Activated CD4-positive, alpha-beta T cell treated with anti-CD3 and anti-CD28 coated beads, Interleukin-2, amount 10 ng/mL, durations not matched to agents 7 days and 5 days (primary cell): ENCODE measurements at regions not wholly inside any gene's neighbourhood (a gene's known extent, or its start where the extent isn't known, plus 50 kb on each side); places are given as distances from the start of the nearest gene placed in this dataset.

Experiments used
- CTCF ChIA-PET: fragments of 350-600 bp; sonication (Branson Sonifier 250); formaldehyde crosslinking; loops from one replicate; lab custom pipeline; 2021; ENCODE audit warnings: antibody characterized with exemption; lab: Charles Lee
- POLR2A ChIA-PET: fragments of 350-600 bp; sonication (Branson Sonifier 250); formaldehyde crosslinking; loops from one replicate; lab custom pipeline; 2021; ENCODE audit warnings: antibody characterized with exemption; lab: Charles Lee
- DNase-seq: peaks from one replicate; pipeline ENCODE4 v3.0.0-alpha.2; 2020
- H3K27ac Mint-ChIP-seq: one replicate; pipeline ENCODE4 v1.8.0; 2021; ENCODE audit warnings: mild to moderate bottlenecking, moderate library complexity, mixed read lengths
- H3K27me3 Mint-ChIP-seq: one replicate; pipeline ENCODE4 v1.8.0; 2021; ENCODE audit warnings: mixed read lengths
- H3K36me3 Mint-ChIP-seq: one replicate; pipeline ENCODE4 v1.8.0; 2021; ENCODE audit warnings: low read depth, mixed read lengths
- H3K4me1 Mint-ChIP-seq: one replicate; pipeline ENCODE4 v1.8.0; 2021; ENCODE audit warnings: mixed read lengths
- H3K4me3 Mint-ChIP-seq: one replicate; pipeline ENCODE4 v1.8.0; 2021; ENCODE audit warnings: mild to moderate bottlenecking, moderate library complexity, mixed read lengths
- H3K9me3 Mint-ChIP-seq: one replicate; pipeline ENCODE4 v1.8.0; 2021; ENCODE audit warnings: mixed read lengths

GRCh38 chr6:14440215-14440910, 322.8 kb downstream of the CD83 start:
- Mint-ChIP-seq H3K27ac (no peak overlapping the region), H3K36me3 (peaks cover 2% of the 10 kb centered on the region), H3K27me3 (no peaks in the 10 kb centered on the region), H3K4me1 (peaks cover 6% of the 10 kb centered on the region), H3K9me3 (peaks cover 3% of the 10 kb centered on the region), H3K4me3 (no peak overlapping the region)
- ChIA-PET POLR2A (no interaction called here), CTCF (no interaction called here)
- no peak for DNase-seq

DNA sequence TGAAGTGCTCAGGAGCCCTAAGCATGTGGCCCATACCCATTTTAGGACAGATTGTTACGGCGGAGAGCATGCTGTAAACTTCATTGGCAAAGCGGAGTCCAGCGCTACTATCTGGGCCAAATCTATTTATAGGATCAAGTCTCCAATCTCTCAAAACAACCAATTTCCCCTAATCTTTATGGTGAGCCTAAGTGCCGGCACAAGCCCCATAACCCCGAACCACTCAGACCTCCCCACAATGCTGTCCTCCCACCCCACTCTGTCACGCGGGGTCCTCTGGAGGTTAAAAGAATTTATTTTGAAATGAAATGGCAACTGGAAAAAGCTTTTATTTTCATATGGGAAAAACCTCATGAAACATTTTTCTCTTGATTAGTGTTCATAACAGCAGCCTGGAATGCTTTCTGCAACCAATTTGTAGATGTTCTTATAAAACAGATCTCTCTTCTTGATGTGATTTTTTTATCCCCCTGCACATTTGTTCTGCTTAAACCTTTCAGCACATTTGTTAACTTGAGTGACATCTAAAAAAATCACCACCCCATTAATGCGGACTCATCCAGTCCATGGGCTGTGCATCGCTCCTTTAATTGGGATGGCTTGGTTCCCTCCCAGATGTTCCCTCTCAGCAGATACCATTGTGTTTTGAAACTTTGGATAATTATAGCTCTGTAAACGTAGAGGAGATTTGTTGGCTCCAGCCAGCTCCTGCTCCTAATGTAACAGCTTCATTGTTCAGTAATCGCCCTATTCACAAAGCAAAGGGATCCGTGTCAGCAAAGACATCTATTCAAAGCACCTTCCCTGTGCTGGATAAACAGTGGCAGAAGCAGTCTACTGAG, 323.6 kb downstream of the CD83 start:
- DNase-seq, result no peak
- no peaks in the 10 kb centered on the region for H3K27me3 Mint-ChIP-seq
- no peak overlapping the region for H3K27ac Mint-ChIP-seq
- H3K9me3 Mint-ChIP-seq, result peaks cover 3% of the 10 kb centered on the region
- ChIA-PET POLR2A (no interaction called here), CTCF (no interaction called here)
- peaks cover 7% of the 10 kb centered on the region for H3K4me1 Mint-ChIP-seq
- H3K36me3 Mint-ChIP-seq, result peaks cover 2% of the 10 kb centered on the region
- no peak overlapping the region for H3K4me3 Mint-ChIP-seq

DNA sequence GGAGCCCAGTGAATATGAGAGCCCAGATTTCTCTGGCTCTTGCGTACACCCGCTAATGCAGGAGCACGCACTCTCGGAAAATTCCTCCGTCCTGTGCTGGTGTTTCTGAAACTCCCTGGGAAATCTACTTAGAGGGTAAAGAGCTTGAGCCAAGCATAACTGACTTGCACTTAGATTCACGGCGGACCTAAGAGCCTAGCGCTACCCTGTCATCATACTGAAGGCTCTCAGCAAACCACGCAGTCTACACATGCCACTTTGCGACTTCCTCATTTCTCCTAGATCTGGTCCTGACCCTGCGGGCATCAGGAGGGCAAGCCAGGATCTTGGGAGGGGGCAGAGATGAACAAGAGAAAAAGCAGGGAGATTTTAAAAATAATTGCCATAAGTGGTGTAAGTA, 324.7 kb downstream of the CD83 start:
- no peaks in the 10 kb centered on the region for H3K27me3 Mint-ChIP-seq
- no peak for DNase-seq
- H3K9me3 Mint-ChIP-seq, result peaks cover 3% of the 10 kb centered on the region
- H3K4me1 Mint-ChIP-seq, result peaks cover 7% of the 10 kb centered on the region
- H3K27ac Mint-ChIP-seq, result no peak overlapping the region
- POLR2A ChIA-PET, result no interaction called here
- no peak overlapping the region for H3K4me3 Mint-ChIP-seq
- peaks cover 2% of the 10 kb centered on the region for H3K36me3 Mint-ChIP-seq
- CTCF ChIA-PET, result no interaction called here

GRCh38 chr6:14443629-14444268, 326.2 kb downstream of the CD83 start:
- DNase-seq, result no peak
- Mint-ChIP-seq H3K27ac (no peak overlapping the region), H3K27me3 (no peaks in the 10 kb centered on the region), H3K4me3 (no peak overlapping the region), H3K36me3 (peaks cover 10% of the 10 kb centered on the region), H3K4me1 (peaks cover 19% of the 10 kb centered on the region), H3K9me3 (peaks cover 11% of the 10 kb centered on the region)
- ChIA-PET POLR2A (interaction anchor here (0.6 kb wide), 1 partner anchor 53 kb away, joined by 4 read pairs; no protein-coding TSS in a partner anchor), CTCF (no interaction called here)

- Mint-ChIP-seq H3K4me1 (peaks cover 25% of the 10 kb centered on the region), H3K27ac (no peak overlapping the region), H3K4me3 (no peak overlapping the region), H3K9me3 (peaks cover 12% of the 10 kb centered on the region), H3K36me3 (peaks cover 10% of the 10 kb centered on the region), H3K27me3 (no peaks in the 10 kb centered on the region)
- POLR2A ChIA-PET, result interaction anchor here (0.6 kb wide), 1 partner anchor 52 kb away, joined by 4 read pairs; no protein-coding TSS in a partner anchor
- no peak for DNase-seq
- CTCF ChIA-PET, result no interaction called here
Observed at GRCh38 chr6:14444295-14444972, 326.9 kb downstream of the CD83 start.

DNA sequence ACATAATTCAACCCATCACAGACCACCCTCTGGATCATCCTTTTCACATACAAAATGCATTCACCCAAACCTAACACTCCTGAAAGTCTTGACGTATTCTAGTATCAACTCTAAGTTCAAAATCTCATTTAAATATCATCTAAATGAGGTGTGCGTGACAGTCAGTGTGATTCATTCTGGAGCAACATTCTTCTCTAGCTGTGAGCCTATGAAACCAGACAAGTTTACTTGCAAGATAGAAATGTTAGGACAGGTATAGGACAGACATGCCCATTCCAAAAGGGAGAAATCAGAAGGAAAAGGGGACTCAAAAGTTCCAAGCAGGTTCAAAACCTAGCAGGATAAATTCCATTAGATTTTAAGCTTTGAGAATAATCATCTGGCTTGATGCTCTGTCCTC, 329.7 kb downstream of the CD83 start:
- Mint-ChIP-seq H3K4me1 (peaks cover 51% of the 10 kb centered on the region), H3K36me3 (peaks cover 10% of the 10 kb centered on the region), H3K9me3 (peaks cover 15% of the 10 kb centered on the region), H3K27ac (no peak overlapping the region), H3K4me3 (no peak overlapping the region), H3K27me3 (no peaks in the 10 kb centered on the region)
- POLR2A ChIA-PET, result no interaction called here
- CTCF ChIA-PET, result interaction anchor here (1.0 kb wide), 1 partner anchor 14 kb away, joined by 3 read pairs; no protein-coding TSS in a partner anchor
- no peak for DNase-seq

DNA sequence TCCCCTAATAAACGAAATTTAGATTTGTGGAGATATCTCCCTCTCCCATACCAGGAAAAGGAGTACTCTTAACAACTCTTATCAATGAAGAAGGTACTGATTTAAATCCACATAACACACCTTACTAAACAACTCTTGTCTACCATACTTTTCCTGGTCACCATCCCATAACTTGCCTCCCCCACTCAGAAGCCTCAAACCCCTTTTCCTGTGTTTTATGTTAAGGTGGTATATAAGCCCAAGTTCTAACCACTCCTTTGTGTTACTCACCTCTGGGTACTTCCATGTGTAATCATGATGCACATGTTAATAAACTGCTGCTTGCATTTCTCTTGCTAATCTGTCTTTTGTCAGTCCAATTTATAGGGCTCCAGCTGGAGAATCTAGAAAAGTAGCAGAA, 330.7 kb downstream of the CD83 start:
- Mint-ChIP-seq H3K4me3 (no peak overlapping the region), H3K27me3 (no peaks in the 10 kb centered on the region), H3K9me3 (peaks cover 15% of the 10 kb centered on the region), H3K36me3 (peaks cover 10% of the 10 kb centered on the region), H3K27ac (no peak overlapping the region), H3K4me1 (peaks cover 60% of the 10 kb centered on the region)
- DNase-seq, result no peak
- ChIA-PET POLR2A (interaction anchor here (0.6 kb wide), 2 partner anchors 139 to 375 kb away, joined by 3 to 5 read pairs; no protein-coding TSS in a partner anchor), CTCF (interaction anchor here (0.7 to 1.8 kb wide), 4 partner anchors 9 to 263 kb away, joined by 3 to 4 read pairs (median 4); no protein-coding TSS in a partner anchor)

DNA sequence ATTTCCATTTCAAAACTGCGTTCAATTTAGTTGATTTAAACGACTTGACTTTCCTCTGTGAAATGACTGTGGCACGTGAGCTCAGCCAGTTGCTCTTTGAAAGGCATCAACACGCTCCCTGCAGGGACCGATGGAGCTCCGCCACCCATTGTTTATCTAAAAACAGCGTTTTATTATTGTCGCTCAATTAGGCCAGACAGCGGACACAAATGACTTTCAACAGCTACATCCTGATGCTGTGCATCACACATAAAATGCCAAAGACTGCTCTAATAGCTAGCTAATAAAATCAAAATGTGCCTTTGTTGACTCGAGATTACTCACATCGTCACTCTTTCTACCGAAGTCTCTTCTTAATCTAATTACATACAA, 332.5 kb downstream of the CD83 start:
- Mint-ChIP-seq H3K9me3 (peaks cover 15% of the 10 kb centered on the region), H3K27me3 (no peaks in the 10 kb centered on the region), H3K27ac (peak overlapping the region; percentile 84), H3K36me3 (peaks cover 13% of the 10 kb centered on the region), H3K4me1 (peaks cover 73% of the 10 kb centered on the region), H3K4me3 (no peak overlapping the region)
- CTCF ChIA-PET, result interaction anchor here (1.1 kb wide), 1 partner anchor 53 kb away, joined by 4 read pairs; no protein-coding TSS in a partner anchor
- POLR2A ChIA-PET, result interaction anchor here (0.6 kb wide), 1 partner anchor 299 kb away, joined by 4 read pairs; no protein-coding TSS in a partner anchor
- no peak for DNase-seq

DNA sequence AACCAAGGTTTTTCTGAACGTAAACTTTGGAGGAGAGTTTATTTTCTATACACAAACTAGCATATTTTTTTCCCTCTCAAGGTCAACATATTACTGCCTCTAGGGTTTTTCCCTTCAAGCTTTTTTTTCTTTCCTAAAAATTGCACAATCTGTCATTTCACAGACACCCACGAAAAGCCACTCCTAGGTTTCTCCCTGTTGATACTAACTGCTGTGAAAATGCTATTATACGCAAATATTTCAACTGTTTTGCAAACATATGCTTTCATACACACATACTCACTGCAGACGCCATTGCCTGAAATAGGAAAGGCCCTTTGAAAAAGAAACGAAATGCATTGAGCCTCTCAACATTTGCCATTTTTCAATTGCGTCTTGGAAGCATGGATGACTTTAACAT, 333.0 kb downstream of the CD83 start:
- Mint-ChIP-seq H3K4me3 (no peak overlapping the region), H3K27me3 (no peaks in the 10 kb centered on the region), H3K36me3 (peaks cover 14% of the 10 kb centered on the region), H3K4me1 (peaks cover 76% of the 10 kb centered on the region), H3K9me3 (peaks cover 15% of the 10 kb centered on the region), H3K27ac (peak overlapping the region; percentile 1)
- no peak for DNase-seq
- POLR2A ChIA-PET, result interaction anchor here (0.6 kb wide), 1 partner anchor 299 kb away, joined by 4 read pairs; no protein-coding TSS in a partner anchor
- CTCF ChIA-PET, result no interaction called here

DNA sequence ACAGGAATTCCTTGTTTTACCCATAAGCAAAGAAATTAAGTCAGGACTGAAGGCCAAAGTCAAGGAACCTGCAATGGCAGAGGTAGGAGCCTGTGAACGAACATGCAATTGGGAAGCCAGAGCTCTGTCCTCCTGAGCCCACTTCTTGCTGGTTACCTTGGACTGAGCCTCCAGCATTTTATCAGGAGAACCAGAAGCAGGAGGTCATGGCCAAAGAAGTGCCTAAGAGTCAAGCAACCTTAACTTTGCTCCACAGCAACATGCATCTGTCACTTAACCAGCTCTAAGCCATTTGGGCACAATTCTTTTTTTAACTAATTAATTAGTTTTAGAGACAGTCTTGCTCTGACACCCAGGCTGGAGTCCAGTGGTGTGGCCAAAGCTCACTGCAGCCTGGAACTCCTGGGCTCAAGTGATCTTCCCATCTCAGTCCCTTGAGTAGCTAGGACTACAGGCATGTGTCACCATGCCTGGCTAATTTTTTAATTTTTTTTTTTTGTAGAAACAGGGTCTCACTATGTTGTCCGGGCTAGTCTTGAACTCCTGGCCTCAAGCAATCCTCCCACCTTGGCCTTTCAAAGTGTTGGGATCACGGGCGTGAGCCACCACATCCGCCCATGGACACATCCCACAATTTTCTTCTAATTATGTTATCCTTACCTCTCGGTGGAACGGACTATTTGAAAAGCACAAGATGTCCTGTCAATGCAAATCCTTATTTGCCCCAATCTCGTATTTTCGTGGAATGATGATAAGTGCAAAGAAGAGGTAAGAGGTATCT, 334.2 kb downstream of the CD83 start:
- ChIA-PET POLR2A (interaction anchor here (0.6 kb wide), 2 partner anchors 131 to 156 kb away, joined by 3 to 10 read pairs; no protein-coding TSS in a partner anchor), CTCF (no interaction called here)
- no peaks in the 10 kb centered on the region for H3K27me3 Mint-ChIP-seq
- no peak for DNase-seq
- peaks cover 15% of the 10 kb centered on the region for H3K9me3 Mint-ChIP-seq
- H3K4me1 Mint-ChIP-seq, result peaks cover 85% of the 10 kb centered on the region
- H3K27ac Mint-ChIP-seq, result peak overlapping the region; percentile 79
- no peak overlapping the region for H3K4me3 Mint-ChIP-seq
- peaks cover 16% of the 10 kb centered on the region for H3K36me3 Mint-ChIP-seq
